Esophagus muscularis mucosa (tissue), 4 donors: ENCODE measurements at regions not wholly inside any gene's neighbourhood (a gene's known extent, or its start where the extent isn't known, plus 50 kb on each side); places are given as distances from the start of the nearest gene placed in this dataset.
"Not testable (repeated sequence)": the region's sequence is repeated elsewhere in the genome, so short reads cannot be mapped to it uniquely, and the experiment has no call there.

Experiments used
- DNase-seq: peaks from one replicate; pipeline ENCODE4 v3.0.0-alpha.2; 2017; ENCODE audit errors: extremely low spot score
- H3K27ac ChIP-seq, 4 donors: fragments of 200-600 bp; sonication (generic); replicated peaks in 1 of 4; 1 replicate in 3 of 4; 2 replicates in 1 of 4; pipeline ENCODE4 v1.5.1; 2016 to 2019; ENCODE audit warnings: mild to moderate bottlenecking in 1 of 4
- H3K27me3 ChIP-seq, 4 donors: fragments of 200-600 bp; sonication (generic); one replicate each; pipeline versions ENCODE4 v1.5.1 to v1.6.0; 2016 to 2019
- H3K36me3 ChIP-seq, 4 donors: fragments of 200-600 bp; sonication (generic); one replicate each; pipeline ENCODE4 v1.5.1; 2016 to 2019
- H3K4me1 ChIP-seq, 4 donors: fragments of 200-600 bp; sonication (generic); one replicate each; pipeline ENCODE4 v1.5.1; 2016 to 2019
- H3K4me3 ChIP-seq, 4 donors: fragments of 200-600 bp; sonication (generic); 1 replicate in 2 of 4; 2 replicates in 2 of 4; pipeline ENCODE4 v1.5.1; 2016 to 2019; ENCODE audit warnings: mild to moderate bottlenecking in 4 of 4, moderate library complexity in 1 of 4
- H3K9me3 ChIP-seq, 4 donors: fragments of 200-600 bp; sonication (generic); 1 replicate in 3 of 4; 2 replicates in 1 of 4; pipeline ENCODE4 v1.5.1; 2016 to 2019
- CTCF ChIP-seq, 3 experiments: fragments of 200-600 bp in 2 of 3; fragments of 450-650 bp in 1 of 3; sonication (generic) in 2 of 3; IDR thresholded peaks; one replicate each; pipeline ENCODE4 v1.5.1; 2017 to 2019; ENCODE audit warnings: antibody characterized with exemption in 3 of 3, mild to moderate bottlenecking in 2 of 3, moderate library complexity in 1 of 3
- EP300 ChIP-seq: sonication (generic); formaldehyde crosslinking; IDR thresholded peaks from one replicate; pipeline ENCODE4 v1.6.1; 2017; ENCODE audit warnings: antibody characterized with exemption
- POLR2A ChIP-seq: fragments of 450-650 bp; IDR thresholded peaks from one replicate; pipeline ENCODE4 v1.6.1; 2017; ENCODE audit warnings: antibody characterized with exemption, moderate library complexity, mild to moderate bottlenecking, low read depth
- POLR2AphosphoS5 ChIP-seq, 2 donors: sonication (generic); formaldehyde crosslinking; IDR thresholded peaks; one replicate each; pipeline ENCODE4 v1.6.1; 2017; ENCODE audit warnings: antibody characterized with exemption in 2 of 2
- WGBS: methylation state at CpG from one replicate; pipeline ENCODE4 v1.1.5; 2018; 5-methylcytosine and 5-hydroxymethylcytosine counted together
- intact Hi-C: fragments of 100-400 bp; cut with DNase I; formaldehyde crosslinking; loops from one replicate; pipeline ENCODE4 v1.15.1; 2023

- intact Hi-C loops = no loop called here
- Histone ChIP-seq H3K9me3 (no peaks in the 10 kb centered on the region), H3K27ac (no peak overlapping the region), H3K4me3 (no peak overlapping the region), H3K4me1 (peaks cover 0 to 17% (median 9%) of the 10 kb centered on the region in 4 donors), H3K36me3 (no peaks in the 10 kb centered on the region), H3K27me3 (no peaks in the 10 kb centered on the region)
- no peak for TF ChIP-seq POLR2AphosphoS5 (IDR thresholded peaks at IDR 0.05)
- TF ChIP-seq EP300 = no peak
- no peak for TF ChIP-seq POLR2A
- TF ChIP-seq CTCF (IDR thresholded peaks at IDR 0.05) = no peak
- DNase-seq = no peak
- 38% methylated on average over 1 of the region's 1 CpG for WGBS
Measured at GRCh38 chr5:123283499-123283898, 139.7 kb downstream of the CEP120 start.

GRCh38 chr5:123283031-123283430 is 140.2 kb downstream of the CEP120 start:
- H3K4me3 ChIP-seq = no peak overlapping the region
- intact Hi-C loops = no loop called here
- DNase-seq = no peak
- TF ChIP-seq CTCF (IDR thresholded peaks at IDR 0.05) (no peak), EP300 (no peak), POLR2AphosphoS5 (IDR thresholded peaks at IDR 0.05) (no peak), POLR2A (no peak)
- no peaks in the 10 kb centered on the region for H3K27me3 ChIP-seq
- H3K27ac ChIP-seq = no peak overlapping the region
- H3K9me3 ChIP-seq = no peaks in the 10 kb centered on the region
- peaks cover 0 to 17% (median 9%) of the 10 kb centered on the region in 4 donors for H3K4me1 ChIP-seq
- WGBS = 41% methylated on average over 7 of the region's 7 CpGs
- H3K36me3 ChIP-seq = no peaks in the 10 kb centered on the region

- no peak overlapping the region for H3K27ac ChIP-seq
Measured at GRCh38 chr5:123282444-123282843, 140.8 kb downstream of the CEP120 start.

GRCh38 chr5:123280854-123281253 is 142.3 kb downstream of the CEP120 start:
- H3K4me3 ChIP-seq, H3K9me3 ChIP-seq, H3K27ac ChIP-seq, intact Hi-C loops, H3K27me3 ChIP-seq, H3K36me3 ChIP-seq, DNase-seq: not testable (repeated sequence)
- peaks cover 0 to 17% (median 8%) of the 10 kb centered on the region in 4 donors for H3K4me1 ChIP-seq
- WGBS = 95% methylated on average over 2 of the region's 2 CpGs

More at GRCh38 chr5:123282444-123282843, 140.8 kb downstream of the CEP120 start:
- Histone ChIP-seq H3K27me3 (no peaks in the 10 kb centered on the region), H3K36me3 (no peaks in the 10 kb centered on the region), H3K4me3 (no peak overlapping the region), H3K4me1 (peaks cover 0 to 17% (median 9%) of the 10 kb centered on the region in 4 donors), H3K9me3 (no peaks in the 10 kb centered on the region)
- WGBS = 90% methylated on average over 4 of the region's 4 CpGs
- TF ChIP-seq POLR2AphosphoS5 (IDR thresholded peaks at IDR 0.05) = no peak
- TF ChIP-seq POLR2A = no peak
- no peak for TF ChIP-seq EP300
- no peak for TF ChIP-seq CTCF (IDR thresholded peaks at IDR 0.05)
- intact Hi-C loops = no loop called here
- no peak for DNase-seq

GRCh38 chr5:123279136-123279535 is 144.1 kb downstream of the CEP120 start:
- Histone ChIP-seq H3K4me1 (peaks cover 0 to 6% (median 0%) of the 10 kb centered on the region in 4 donors), H3K27ac (no peak overlapping the region)

More at GRCh38 chr5:123279136-123279535, 144.1 kb downstream of the CEP120 start:
- intact Hi-C loops = no loop called here
- no peak overlapping the region for H3K4me3 ChIP-seq
- no peak for DNase-seq
- no peaks in the 10 kb centered on the region for H3K9me3 ChIP-seq
- WGBS = 80% methylated on average over 3 of the region's 3 CpGs
- no peak for TF ChIP-seq CTCF (IDR thresholded peaks at IDR 0.05)
- H3K27me3 ChIP-seq = no peaks in the 10 kb centered on the region
- H3K36me3 ChIP-seq = no peaks in the 10 kb centered on the region
